HepG2 (cell line): ENCODE measurements at regions not wholly inside any gene's neighbourhood (a gene's known extent, or its start where the extent isn't known, plus 50 kb on each side); places are given as distances from the start of the nearest gene placed in this dataset.

Source experiments
- ATAC-seq: fragments of 200-7000 bp; cut with Tn5 transposase; 3 replicates; pipeline ENCODE4 v1.9.1; 2020; ENCODE audit warnings: mild to moderate bottlenecking, moderate library complexity
- BruUV-seq: library from RNA; stranded (reverse); fragments of 400-500 nt; replicated peaks from 2 replicates; lab custom pipeline; 2021; lab: Mats Ljungman, UMichigan
- CTCF ChIA-PET: fragments of 300-600 bp; formaldehyde crosslinking; extraction: SDS; loops from one replicate; lab custom pipeline; 2021; ENCODE audit warnings: low total read pairs, inconsistent platforms, low intra/inter-chr PET ratio; lab: Yijun Ruan, JAX
- POLR2A ChIA-PET: fragments of 350-600 bp; sonication (Branson Sonifier 250); formaldehyde crosslinking; loops from one replicate; lab custom pipeline; 2020; ENCODE audit warnings: antibody characterized with exemption, inconsistent platforms; lab: Yijun Ruan, JAX
- DNase-seq: peaks from one replicate; pipeline ENCODE4 v3.0.0-alpha.2; 2015; ENCODE audit warnings: low spot score
- FAIRE-seq: peaks from 3 replicates; lab custom pipeline; 2011; peaks lifted over from hg19 to GRCh38; lab: Jason Lieb, UNC
- H2AFZ ChIP-seq: one replicate; pipeline ENCODE4 v1.6.1; 2011; ENCODE audit warnings: low read length, inconsistent platforms
- H3K27ac ChIP-seq: fragments of 300-600 bp; 3 replicates; pipeline ENCODE4 v1.8.0; 2011; ENCODE audit warnings: mixed run types, mild to moderate bottlenecking, mixed read lengths, low read length, inconsistent platforms; ENCODE audit not compliant: insufficient read depth; ENCODE audit errors: extremely low read length
- H3K27me3 ChIP-seq, 2 experiments: fragments of 200-600 bp in 1 of 2; 2 replicates in 1 of 2; 3 replicates in 1 of 2; pipeline versions ENCODE4 v1.6.0 to v1.8.0; 2011; ENCODE audit warnings: low read length in 2 of 2, mild to moderate bottlenecking in 2 of 2, moderate library complexity in 2 of 2, inconsistent platforms in 1 of 2; ENCODE audit not compliant: insufficient read depth in 2 of 2, control insufficient read depth in 1 of 2
- H3K36me3 ChIP-seq, 2 experiments: fragments of 200-600 bp in 1 of 2; replicated peaks in 1 of 2; 2 replicates in 1 of 2; 3 replicates in 1 of 2; pipeline versions ENCODE4 v1.5.1 to v1.8.0; 2011; ENCODE audit warnings: low read length in 2 of 2, inconsistent platforms in 1 of 2; ENCODE audit not compliant: insufficient read depth in 2 of 2, control insufficient read depth in 1 of 2
- H3K4me1 ChIP-seq: 2 replicates; pipeline ENCODE4 v1.5.1; 2012; ENCODE audit warnings: low read length, inconsistent platforms; ENCODE audit not compliant: insufficient read depth
- H3K4me2 ChIP-seq: 2 replicates; pipeline ENCODE4 v1.6.0; 2011; ENCODE audit warnings: low read depth, low read length, inconsistent platforms
- H3K4me3 ChIP-seq, 3 experiments: fragments of 200-600 bp in 1 of 3; sonication (generic), shearing (Covaris generic) in 1 of 3; replicated peaks in 1 of 3; 2 replicates each; pipeline ENCODE4 v1.5.1; 2011 to 2016; ENCODE audit warnings: low read length in 3 of 3, inconsistent platforms in 2 of 3, low read depth in 2 of 3, mild to moderate bottlenecking in 2 of 3, control low read depth in 1 of 3, mixed read lengths in 1 of 3; ENCODE audit not compliant: insufficient read depth in 1 of 3
- H3K79me2 ChIP-seq: one replicate; pipeline ENCODE4 v1.6.1; 2011; ENCODE audit warnings: low read length, inconsistent platforms; ENCODE audit not compliant: insufficient read depth
- H3K9ac ChIP-seq: 2 replicates; pipeline ENCODE4 v1.6.0; 2011; ENCODE audit warnings: mild to moderate bottlenecking, low read depth, low read length, inconsistent platforms; ENCODE audit not compliant: insufficient read depth
- H3K9me3 ChIP-seq: 2 replicates; pipeline ENCODE4 v1.5.1; 2012; ENCODE audit warnings: mild to moderate bottlenecking, low read length
- H4K20me1 ChIP-seq: 2 replicates; pipeline ENCODE4 v1.6.0; 2011; ENCODE audit warnings: inconsistent platforms, mild to moderate bottlenecking, low read length, moderate library complexity; ENCODE audit not compliant: insufficient read depth
- ATAD3A ChIP-seq: sonication (generic); formaldehyde crosslinking; IDR thresholded peaks from 2 replicates; pipeline ENCODE4 v1.4.0; 2020; ENCODE audit warnings: missing genetic modification reagents
- BCL6 ChIP-seq: IDR thresholded peaks from 2 replicates; pipeline ENCODE4 v1.6.1; 2016; ENCODE audit warnings: missing genetic modification reagents, missing compliant biosample characterization
- SMARCE1 ChIP-seq: fragments of 450-650 bp; IDR thresholded peaks from 2 replicates; pipeline ENCODE4 v1.6.1; 2017; ENCODE audit warnings: borderline replicate concordance
- SMYD3 ChIP-seq: sonication (generic); formaldehyde crosslinking; IDR thresholded peaks from 2 replicates; pipeline ENCODE4 v1.8.1; 2023; ENCODE audit warnings: mild to moderate bottlenecking, missing genetic modification reagents
- ZBTB49 ChIP-seq: sonication (generic); formaldehyde crosslinking; IDR thresholded peaks from 2 replicates; pipeline ENCODE4 v1.4.0; 2020; ENCODE audit warnings: missing genetic modification reagents, borderline replicate concordance
- ZMAT3 ChIP-seq: sonication (generic); formaldehyde crosslinking; conservative IDR thresholded peaks from 2 replicates; pipeline ENCODE4 v1.7.0; 2021; ENCODE audit warnings: missing genetic modification reagents
- ZNF101 ChIP-seq: sonication (generic); formaldehyde crosslinking; IDR thresholded peaks from 2 replicates; pipeline ENCODE4 v1.4.0; 2020; ENCODE audit warnings: mild to moderate bottlenecking, low read depth, missing genetic modification reagents, borderline replicate concordance
- ZNF224 ChIP-seq: sonication (generic); formaldehyde crosslinking; IDR thresholded peaks from 2 replicates; pipeline ENCODE4 v1.5.0; 2020; ENCODE audit warnings: mild to moderate bottlenecking, missing genetic modification reagents
- ZNF274 ChIP-seq: sonication (generic); formaldehyde crosslinking; IDR thresholded peaks from 2 replicates; pipeline ENCODE4 v1.5.1; 2020; ENCODE audit warnings: mild to moderate bottlenecking, missing genetic modification reagents
- ZNF749 ChIP-seq: sonication (generic); formaldehyde crosslinking; IDR thresholded peaks from 2 replicates; pipeline ENCODE4 v1.8.0; 2022; ENCODE audit warnings: mild to moderate bottlenecking, missing genetic modification reagents, moderate library complexity, borderline replicate concordance
- ZNF784 ChIP-seq: sonication (generic); formaldehyde crosslinking; IDR thresholded peaks from 2 replicates; pipeline ENCODE4 v1.5.1; 2020; ENCODE audit warnings: missing genetic modification reagents, mild to moderate bottlenecking, borderline replicate concordance
- WGBS: methylation state at CpG from one replicate; pipeline ENCODE4 v1.1.6; 2017; ENCODE audit warnings: low lambda C conversion rate; 5-methylcytosine and 5-hydroxymethylcytosine counted together
- in situ Hi-C: cut with HindIII; loops from 2 replicates; pipeline ENCODE4 v1.10.0; 2017; ENCODE audit warnings: low pct_unique_long_range_greater_than_20kb; ENCODE audit not compliant: extremely low pct_ligation_motif_present
- intact Hi-C: fragments of 100-400 bp; cut with micrococcal nuclease; formaldehyde crosslinking; loops from one replicate; pipeline ENCODE4 v1.10.0; 2022; ENCODE audit not compliant: unreplicated experiment

GRCh38 chr3:59186725-59187124 is 136.9 kb upstream of the CFAP20DC start:
- Histone ChIP-seq H3K36me3 (no peaks in the 10 kb centered on the region), H2AFZ (no peak overlapping the region), H3K27ac (no peak overlapping the region), H3K4me1 (peaks cover 10% of the 10 kb centered on the region; the same call in 1 of the 2 replicates), H3K4me2 (no peak overlapping the region), H3K79me2 (no peaks in the 10 kb centered on the region), H3K4me3 (no peak overlapping the region), H3K9me3 (no peaks in the 10 kb centered on the region), H3K9ac (no peak overlapping the region), H3K27me3 (no peaks in the 10 kb centered on the region)
- ATAC-seq (no peak), DNase-seq (no peak)
- in situ Hi-C loops = no loop called here
- ChIA-PET CTCF (no interaction called here), POLR2A (no interaction called here)
- 3% methylated on average over 1 of the region's 1 CpG for WGBS
- BruUV-seq = no TSS peak
- no peak for TF ChIP-seq SMARCE1
- TF ChIP-seq ZBTB49 (CRISPR knock-in tag) = no peak
- TF ChIP-seq ZNF101 (CRISPR knock-in tag) = no peak
- no peak for TF ChIP-seq ATAD3A (CRISPR knock-in tag)
- no peak for TF ChIP-seq SMYD3 (CRISPR knock-in tag)
- TF ChIP-seq ZMAT3 (CRISPR knock-in tag) = no peak
- TF ChIP-seq BCL6 (CRISPR knock-in tag) = no peak
- no peak for TF ChIP-seq ZNF224 (CRISPR knock-in tag)
- no peak for TF ChIP-seq ZNF749 (CRISPR knock-in tag)
- TF ChIP-seq ZNF784 (CRISPR knock-in tag) = no peak
- TF ChIP-seq ZNF274 = no peak
- TF ChIP-seq, all 625 proteins: peak for 0
- no peak for FAIRE-seq
- H4K20me1 ChIP-seq = no peaks in the 10 kb centered on the region
- intact Hi-C loops = no loop called here
